ENCODE measurements at regions not wholly inside any gene's neighbourhood (a gene's known extent, or its start where the extent isn't known, plus 50 kb on each side); places are given as distances from the start of the nearest gene placed in this dataset.
"Not testable (repeated sequence)": the region's sequence is repeated elsewhere in the genome, so short reads cannot be mapped to it uniquely, and the experiment has no call there.

DNA sequence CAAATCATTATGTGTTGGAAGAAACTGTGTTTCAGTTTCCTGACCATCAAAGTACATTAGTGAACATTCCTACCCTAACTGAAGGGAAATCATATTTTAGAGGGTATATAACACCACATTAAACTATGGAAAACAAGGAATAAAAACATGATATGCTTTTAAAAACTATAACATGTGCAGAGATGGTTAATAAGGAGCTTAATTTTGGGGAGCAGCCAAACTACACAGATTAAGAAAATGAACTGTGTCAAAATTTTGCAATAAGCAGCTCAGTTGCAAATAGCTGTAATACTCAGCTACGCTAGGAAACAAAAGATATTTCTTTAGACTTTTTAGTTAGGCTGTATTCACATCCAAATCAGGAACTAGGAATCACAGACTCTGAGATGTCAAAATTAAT lies 1115.7 kb upstream of the CELF2 start:
- H3K27ac ChIP-seq (ENCODE audit: low read depth, low read length): no peak overlapping the region
- WGBS, 3 donors: 0 to 32% (median 17%) methylated on average over 1 of the region's 1 CpG

DNA sequence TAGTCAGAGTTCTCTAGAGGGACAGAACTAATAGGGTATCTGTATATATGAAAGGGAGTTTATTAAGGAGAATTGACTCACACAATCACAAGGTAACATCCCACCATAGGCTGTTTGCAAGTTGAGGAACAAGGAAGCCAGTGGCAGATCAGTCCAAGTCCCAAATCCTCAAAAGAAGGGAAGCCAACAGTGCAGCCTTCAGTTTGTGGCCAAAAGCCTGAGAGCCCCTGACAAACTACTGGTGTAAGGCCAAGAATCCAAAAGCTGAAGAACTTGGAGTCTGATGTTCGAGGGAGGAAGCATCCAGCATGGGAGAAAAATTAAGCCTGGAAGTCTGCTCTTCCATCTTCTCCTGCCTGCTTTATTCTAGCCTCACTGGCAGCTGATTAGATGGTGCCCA lies 1107.2 kb upstream of the CELF2 start:
- 43 to 68% (median 50%) methylated on average over 1 of the region's 1 CpG for WGBS, 3 donors
- no peak overlapping the region for H3K27ac ChIP-seq (ENCODE audit: low read depth, low read length)

DNA sequence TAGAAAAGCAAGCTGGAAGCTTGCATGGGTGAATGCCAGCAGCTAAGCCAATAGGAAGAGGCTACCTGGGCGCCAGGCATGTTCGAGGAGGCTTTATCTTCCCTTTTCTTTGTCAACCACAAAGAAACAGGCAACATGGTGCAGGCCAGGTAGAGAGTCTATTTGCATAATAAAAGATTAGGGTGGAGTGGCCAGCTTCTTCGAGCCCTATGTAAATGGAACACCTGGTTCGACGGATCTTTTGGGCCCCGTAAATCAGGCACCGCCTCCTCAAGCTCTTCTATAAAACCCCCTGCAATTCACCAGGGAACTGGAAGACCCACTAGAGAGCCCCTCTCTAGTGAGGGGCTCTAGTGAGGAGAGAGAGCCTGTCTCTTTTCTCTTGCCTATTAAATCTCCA lies 1106.2 kb upstream of the CELF2 start:
- 62 to 85% (median 84%) methylated on average over 7 of the region's 7 CpGs for WGBS, 3 donors
- no peak overlapping the region for H3K27ac ChIP-seq (ENCODE audit: low read depth, low read length)

DNA sequence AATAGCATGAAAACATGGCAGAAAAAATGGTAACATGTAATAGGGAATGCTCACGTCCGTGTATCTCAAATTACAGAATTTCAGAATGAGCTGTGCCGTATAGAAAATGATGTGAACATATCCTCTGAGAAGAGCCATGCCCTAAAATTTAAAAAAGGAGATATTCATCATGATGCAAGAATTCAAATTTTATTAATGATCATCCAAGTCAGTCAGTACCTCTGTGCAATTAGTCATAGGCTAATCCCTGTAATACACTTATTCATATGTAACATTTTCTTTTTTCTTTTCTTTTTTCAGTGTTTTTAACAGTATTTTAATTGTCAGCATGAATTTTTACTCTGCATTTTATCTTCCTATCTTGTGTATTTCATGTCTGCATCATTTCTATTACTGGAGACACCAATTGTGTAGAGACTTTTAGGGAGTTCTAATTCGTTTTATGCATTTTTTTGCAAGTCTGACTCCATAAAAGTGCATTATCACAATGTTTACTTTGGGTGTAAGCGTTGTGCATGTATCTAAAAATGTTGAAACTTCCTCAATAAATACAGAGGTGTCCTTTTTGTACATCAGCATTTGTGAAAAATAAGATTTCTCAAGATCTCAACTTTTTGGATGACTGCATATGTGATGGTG lies 1103.7 kb upstream of the CELF2 start:
- H3K27ac ChIP-seq (ENCODE audit: low read depth, low read length): no peak overlapping the region
- WGBS, 3 donors: 49 to 67% (median 60%) methylated on average over 5 of the region's 5 CpGs

DNA sequence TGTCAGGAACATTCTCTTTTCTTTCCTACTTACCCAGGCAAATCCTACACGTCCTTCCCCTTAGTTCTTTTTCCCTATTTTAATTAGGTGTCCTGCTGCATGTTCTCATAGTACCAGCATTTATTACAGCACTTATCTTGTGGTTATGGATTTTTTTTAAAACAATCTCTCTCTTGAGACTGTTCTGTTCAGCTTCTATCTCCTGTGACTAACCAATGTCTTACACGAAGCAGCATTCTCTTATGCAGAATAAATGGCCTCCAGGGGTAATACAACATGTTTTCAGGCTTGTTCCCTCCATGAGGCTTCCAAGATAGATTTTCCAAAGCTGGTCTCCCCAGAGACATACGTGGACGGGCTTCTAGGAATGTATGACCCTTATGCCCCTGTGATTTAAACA lies 1096.1 kb upstream of the CELF2 start:
- no peak overlapping the region for H3K27ac ChIP-seq (ENCODE audit: low read depth, low read length)
- WGBS, 3 donors: 36 to 48% (median 42%) methylated on average over 4 of the region's 4 CpGs

DNA sequence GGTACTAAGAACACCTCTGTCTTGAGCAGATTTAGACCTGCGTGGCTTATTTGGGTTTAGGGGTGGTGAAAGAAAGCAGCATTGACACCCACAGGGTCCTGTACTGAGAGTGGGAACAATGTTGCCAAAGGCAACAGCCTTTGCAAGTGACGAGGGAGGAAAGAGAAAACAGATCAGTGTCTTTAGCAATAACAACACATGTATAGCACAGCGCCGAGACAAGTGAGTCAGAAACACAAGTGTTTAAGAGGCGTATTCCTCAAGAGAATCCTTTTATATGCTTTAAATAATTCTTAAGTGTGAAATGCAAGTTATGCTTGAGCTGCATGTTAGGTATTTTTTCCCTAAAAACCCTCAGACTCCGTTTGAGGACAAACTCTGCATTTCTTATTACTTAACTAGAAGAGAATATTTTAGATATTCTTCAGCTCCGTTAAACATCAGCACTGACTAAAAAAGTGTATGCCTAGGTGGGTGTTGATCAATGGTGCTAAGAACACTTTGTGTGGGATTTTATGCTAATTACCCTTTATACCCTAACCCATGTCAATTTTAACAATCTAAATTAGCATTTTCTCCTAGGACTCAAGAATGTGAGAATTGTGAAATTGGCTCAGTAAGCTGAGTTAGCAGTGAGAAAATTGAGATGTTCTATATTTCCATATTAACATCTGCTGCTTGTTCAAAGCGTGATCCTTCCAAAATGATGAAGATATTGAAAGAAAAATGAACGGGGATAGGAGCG lies 1095.4 kb upstream of the CELF2 start:
- 70 to 82% (median 80%) methylated on average over 10 of the region's 10 CpGs for WGBS, 3 donors
- H3K27ac ChIP-seq (ENCODE audit: low read depth, low read length): no peak overlapping the region

DNA sequence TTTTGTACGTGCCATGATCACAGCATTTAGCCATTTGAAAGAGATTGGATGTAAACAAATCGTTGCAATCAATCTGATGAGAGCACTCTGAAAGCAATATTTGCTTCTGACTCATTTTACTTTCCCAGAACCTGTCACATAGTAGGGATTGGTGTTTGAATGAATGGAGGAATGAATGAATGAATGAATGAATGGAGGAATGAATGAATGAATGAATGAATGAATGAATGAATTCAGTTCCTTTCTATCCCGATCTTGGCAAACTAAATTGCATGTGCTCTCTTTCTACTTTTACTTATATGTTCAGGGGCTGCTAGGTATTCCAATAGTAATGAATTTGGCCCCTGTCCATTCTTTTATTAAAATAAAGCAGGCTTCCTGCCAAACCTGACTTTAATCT lies 1091.7 kb upstream of the CELF2 start:
- H3K27ac ChIP-seq (ENCODE audit: low read depth, low read length): no peak overlapping the region
- 63 to 78% (median 76%) methylated on average over 3 of the region's 3 CpGs for WGBS, 3 donors

DNA sequence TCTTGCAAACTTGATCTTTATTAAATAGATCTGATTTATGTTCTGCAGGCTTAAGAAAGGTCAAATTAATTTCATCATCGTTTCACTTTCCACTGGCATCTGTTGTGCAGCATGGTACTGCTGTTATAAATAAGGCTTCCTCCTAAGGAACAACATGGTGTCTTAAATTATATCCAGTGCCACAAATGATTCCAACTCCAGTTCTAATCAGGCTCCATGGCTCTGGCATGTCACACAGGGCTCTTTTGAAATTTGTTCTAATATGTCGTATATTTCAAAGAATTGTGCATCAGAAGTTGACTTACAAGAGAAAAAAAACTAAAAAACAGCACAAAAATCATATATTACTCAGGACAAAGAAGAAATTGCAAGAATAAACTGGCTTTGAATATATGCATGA lies 1090.8 kb upstream of the CELF2 start:
- 50 to 64% (median 56%) methylated on average over 2 of the region's 2 CpGs for WGBS, 3 donors
- no peak overlapping the region for H3K27ac ChIP-seq (ENCODE audit: low read depth, low read length)

DNA sequence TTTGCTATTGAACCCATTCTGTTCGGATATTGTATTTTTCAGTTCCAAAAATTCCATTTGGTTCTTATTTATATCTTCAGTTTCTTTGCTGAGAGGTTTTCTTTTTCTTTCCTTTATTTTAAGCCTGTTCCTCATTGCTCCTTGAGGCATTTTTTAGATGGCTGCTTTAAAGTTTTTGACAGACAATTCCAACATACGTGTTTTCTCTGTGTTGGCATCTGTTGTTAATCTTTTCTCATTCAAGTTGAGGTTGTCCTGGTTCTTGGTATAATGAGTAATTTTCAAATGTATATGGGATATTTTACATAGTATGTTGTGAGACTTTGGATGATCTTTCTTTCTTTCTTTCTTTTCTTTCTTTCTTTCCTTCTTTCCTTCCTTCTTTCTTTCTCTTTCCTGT lies 1078.0 kb upstream of the CELF2 start:
- no peak overlapping the region for H3K27ac ChIP-seq (ENCODE audit: low read depth, low read length)
- WGBS, 3 donors: 80 to 94% (median 91%) methylated on average over 2 of the region's 2 CpGs

DNA sequence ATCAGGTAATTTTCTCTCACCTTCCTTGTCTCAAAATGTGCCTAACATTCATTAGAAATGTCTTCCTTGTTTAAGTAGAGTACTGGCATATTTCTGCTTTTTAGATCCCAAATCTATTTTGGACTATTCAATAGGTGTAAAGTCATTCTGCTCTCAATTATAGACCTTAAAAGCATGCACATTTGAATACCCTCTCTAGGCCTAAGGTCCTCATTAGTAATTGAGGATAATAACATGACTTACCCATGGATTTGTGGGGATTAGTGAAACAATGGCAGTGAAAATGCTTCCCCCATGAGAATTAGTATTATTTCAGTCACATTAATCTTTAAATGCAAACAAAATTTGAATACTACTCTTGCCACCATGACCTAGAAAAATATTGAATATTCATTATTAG lies 1073.0 kb upstream of the CELF2 start:
- H3K27ac ChIP-seq (ENCODE audit: low read depth, low read length): no peak overlapping the region

DNA sequence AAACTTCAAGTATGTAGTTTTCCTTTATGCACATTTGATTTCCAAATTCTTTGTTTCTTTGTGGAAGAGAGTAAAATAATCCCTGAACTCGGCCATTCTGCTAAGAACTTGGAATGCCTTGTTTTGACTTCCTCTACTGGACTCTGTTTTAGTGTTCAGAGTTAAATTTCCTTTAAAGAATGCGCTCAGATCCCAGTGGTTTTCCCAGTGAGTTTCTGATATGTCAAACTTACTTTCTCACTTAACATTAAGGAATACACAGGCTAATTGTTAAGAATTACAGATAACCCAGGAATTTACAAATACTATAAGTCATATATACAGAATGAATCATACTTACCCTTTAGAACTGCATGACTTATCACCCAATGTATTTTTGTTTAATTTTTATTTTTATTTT lies 1067.6 kb upstream of the CELF2 start:
- WGBS, 3 donors: 66 to 83% (median 71%) methylated on average over 2 of the region's 2 CpGs

DNA sequence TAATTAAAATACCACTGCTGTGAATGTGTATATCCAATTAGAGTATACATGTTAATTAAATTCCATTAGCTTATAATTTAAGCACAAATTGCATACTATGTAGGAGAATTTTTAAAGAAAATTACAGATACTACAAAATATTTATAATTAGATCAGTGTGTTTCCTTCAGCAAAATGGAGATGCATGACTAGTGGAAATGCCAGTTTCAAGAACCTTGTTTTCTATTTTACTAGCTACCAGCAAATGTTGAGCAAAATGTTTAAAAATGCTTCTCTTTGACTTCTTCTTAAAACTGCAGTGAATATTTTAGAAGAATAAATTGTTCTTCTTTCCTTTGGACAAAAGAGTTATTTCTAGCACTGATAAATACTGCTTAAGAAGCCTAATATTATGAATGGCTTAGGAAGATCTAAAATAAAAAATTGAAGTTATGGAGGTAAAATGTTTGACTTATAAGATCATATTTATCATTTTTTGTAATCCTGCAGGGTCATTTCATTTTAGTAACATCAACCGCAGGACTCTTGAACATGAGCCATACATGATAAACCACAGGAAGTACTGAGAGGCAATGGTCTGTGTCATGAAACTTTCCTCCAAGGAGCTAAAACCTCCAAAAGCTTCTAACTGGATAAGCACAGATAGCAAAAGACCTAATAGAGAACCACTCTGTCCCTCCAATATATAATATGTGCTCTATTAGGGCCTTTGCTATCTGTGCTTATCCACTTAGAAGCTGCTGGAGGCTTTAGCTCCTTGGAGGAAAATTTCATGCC lies 1066.0 kb upstream of the CELF2 start:
- H3K27ac ChIP-seq (ENCODE audit: low read depth, low read length): no peak overlapping the region
- WGBS, 3 donors: 48 to 89% (median 70%) methylated on average over 1 of the region's 1 CpG

More for the DNA sequence above, 1067.6 kb upstream of the CELF2 start:
- H3K27ac ChIP-seq (ENCODE audit: low read depth, low read length): no peak overlapping the region

DNA sequence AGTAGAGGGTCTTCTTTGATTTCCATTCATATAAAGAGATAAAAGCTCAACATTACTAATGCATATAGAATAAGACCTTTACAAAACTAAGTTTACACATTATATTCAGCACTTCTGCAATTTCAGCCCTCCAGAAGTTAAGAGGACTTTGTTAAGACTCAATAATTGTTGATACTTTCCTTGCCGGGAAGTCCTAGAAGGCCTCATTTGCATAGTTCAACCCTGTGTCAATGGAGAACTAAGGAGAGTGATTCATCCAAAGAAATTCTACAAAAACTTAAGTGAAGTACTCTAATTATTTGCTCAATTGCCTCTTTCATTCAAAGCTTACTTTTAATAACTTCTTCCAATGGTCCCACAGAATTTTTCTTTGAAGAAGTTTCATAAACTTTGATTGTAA lies 1060.3 kb upstream of the CELF2 start:
- H3K27ac ChIP-seq (ENCODE audit: low read depth, low read length): no peak overlapping the region
- 61 to 66% (median 64%) methylated on average over 1 of the region's 1 CpG for WGBS, 3 donors

DNA sequence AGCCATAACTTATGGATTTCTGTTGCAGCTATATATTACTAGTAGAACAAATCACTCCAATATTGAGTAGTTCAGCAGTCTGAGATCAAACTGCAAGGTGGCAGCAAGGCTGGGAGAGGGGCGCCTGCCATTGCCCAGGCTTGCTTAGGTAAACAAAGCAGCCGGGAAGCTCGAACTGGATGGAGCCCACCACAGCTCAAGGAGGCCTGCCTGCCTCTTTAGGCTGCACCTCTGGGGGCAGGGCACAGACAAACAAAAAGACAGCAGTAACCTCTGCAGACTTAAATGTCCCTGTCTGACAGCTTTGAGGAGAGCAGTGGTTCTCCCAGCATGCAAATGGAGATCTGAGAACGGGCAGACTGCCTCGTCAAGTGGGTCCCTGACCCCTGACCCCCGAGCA lies 1059.8 kb upstream of the CELF2 start:
- 24 to 77% (median 70%) methylated on average over 6 of the region's 6 CpGs for WGBS, 3 donors
- not testable (repeated sequence) for H3K27ac ChIP-seq (ENCODE audit: low read depth, low read length)

DNA sequence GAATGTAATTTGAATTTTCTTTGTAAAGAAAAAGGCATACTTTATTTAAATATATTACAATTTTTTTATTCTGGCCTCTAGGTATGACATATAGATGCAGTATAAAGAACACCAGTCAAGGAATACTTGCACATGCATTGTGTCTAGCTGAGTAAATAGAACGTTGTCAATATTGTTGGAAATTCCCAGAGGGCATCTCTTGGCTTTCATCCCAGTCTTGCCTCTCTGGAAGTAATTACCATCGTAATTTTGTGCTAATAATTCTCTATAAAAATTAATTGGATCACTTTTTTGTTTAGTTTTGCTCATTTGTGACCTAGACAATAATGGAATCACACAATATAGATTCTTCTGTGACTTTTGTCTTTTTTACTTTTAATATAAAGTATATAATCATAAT lies 1052.3 kb upstream of the CELF2 start:
- WGBS, 3 donors: 41 to 55% (median 45%) methylated on average over 2 of the region's 2 CpGs

DNA sequence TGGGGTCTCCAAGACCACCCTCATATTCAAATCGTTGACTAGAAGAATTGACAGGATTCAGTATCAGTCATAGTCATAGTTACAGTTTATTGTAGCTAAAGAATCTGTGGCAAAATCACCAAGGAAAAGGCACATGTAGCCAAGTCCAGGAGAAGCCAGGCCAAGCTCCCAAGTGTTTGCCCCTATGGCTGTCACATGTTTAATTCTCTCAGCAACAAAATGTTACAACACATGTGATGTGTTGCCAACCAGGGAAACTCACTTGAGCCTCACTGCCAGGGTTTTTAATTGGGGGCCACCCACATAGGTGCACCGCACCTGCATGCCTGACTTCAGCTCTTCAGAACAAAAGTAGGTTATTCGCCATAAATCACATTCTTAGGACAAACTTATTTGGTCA lies 1030.9 kb upstream of the CELF2 start:
- H3K27ac ChIP-seq (ENCODE audit: low read depth, low read length): no peak overlapping the region
- 88 to 95% (median 93%) methylated on average over 3 of the region's 3 CpGs for WGBS, 3 donors

More for the DNA sequence above, 1052.3 kb upstream of the CELF2 start:
- no peak overlapping the region for H3K27ac ChIP-seq (ENCODE audit: low read depth, low read length)

DNA sequence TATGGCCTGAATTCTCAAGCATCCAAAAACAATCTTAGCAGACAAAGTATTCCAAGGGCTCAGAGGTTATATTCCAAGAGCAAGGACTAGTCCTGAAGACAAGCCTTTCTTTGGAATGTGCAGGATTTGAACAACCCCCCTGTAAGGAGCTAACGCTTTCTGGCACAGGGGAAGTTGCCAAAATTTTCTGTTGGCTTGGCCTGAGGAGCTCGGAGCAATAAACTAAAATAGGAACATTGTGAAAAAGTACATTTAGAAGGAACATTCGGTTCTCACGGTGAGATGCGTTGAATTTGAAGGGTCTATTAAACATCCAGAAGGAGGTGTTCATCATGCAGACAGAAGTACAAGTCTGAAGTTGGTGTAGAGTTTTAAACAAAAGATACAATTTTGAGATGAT lies 1030.5 kb upstream of the CELF2 start:
- WGBS, 3 donors: 81 to 90% (median 84%) methylated on average over 5 of the region's 5 CpGs

DNA sequence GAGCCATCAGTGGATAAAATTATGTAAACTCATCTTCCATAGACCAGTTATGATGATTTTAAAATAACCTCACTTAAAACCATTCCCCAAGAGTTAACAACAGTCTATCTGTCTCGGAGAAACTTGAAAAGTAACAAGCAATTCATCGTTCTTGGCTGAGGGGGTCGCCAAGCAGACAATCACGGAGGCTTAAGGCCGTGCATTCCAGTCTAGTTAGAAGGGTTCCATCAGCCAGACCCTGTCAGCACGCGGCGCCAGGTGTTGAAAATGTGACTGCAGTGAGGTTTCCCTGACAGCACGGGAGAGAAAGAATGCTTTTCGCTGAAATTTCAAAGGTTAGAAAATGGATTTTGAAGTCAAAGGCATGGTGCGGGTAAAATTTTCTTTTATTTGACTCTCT lies 1025.0 kb upstream of the CELF2 start:
- no peak overlapping the region for H3K27ac ChIP-seq (ENCODE audit: low read depth, low read length)
- WGBS, 3 donors: 26 to 56% (median 53%) methylated on average over 11 of the region's 11 CpGs

More for the DNA sequence above, 1030.5 kb upstream of the CELF2 start:
- H3K27ac ChIP-seq (ENCODE audit: low read depth, low read length): no peak overlapping the region

DNA sequence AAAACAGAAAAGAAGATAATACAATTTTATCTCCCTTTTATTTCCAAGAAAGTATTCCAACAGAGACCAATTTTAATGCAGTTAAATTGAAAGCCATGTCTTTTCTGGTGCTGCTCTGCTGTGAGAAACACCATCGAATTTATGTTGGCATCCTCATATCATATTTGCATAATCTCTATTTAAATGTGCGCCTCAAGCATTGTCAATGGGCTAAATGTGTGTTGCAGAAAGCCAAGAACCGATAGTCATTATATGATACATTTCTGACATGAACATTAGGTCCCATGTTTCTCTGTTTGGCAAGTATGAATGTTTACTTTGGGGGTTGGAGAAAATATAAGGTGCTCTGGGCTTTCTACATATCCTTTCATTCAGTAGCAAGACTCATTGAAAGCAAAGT lies 1023.5 kb upstream of the CELF2 start:
- 75 to 87% (median 81%) methylated on average over 3 of the region's 3 CpGs for WGBS, 3 donors
- no peak overlapping the region for H3K27ac ChIP-seq (ENCODE audit: low read depth, low read length)

All from adipose tissue (tissue), 3 donors.